Panc1 (cell line): ENCODE measurements at regions not wholly inside any gene's neighbourhood (a gene's known extent, or its start where the extent isn't known, plus 50 kb on each side); places are given as distances from the start of the nearest gene placed in this dataset.
"Not testable (repeated sequence)": the region's sequence is repeated elsewhere in the genome, so short reads cannot be mapped to it uniquely, and the experiment has no call there.

Source experiments
- ATAC-seq: fragments of 200-7000 bp; cut with Tn5 transposase; 2 replicates; pipeline ENCODE4 v1.9.1; 2020; ENCODE audit warnings: mild to moderate bottlenecking, moderate library complexity
- BruUV-seq: library from RNA; stranded (reverse); fragments of 400-500 nt; replicated peaks from 2 replicates; lab custom pipeline; 2021; lab: Mats Ljungman, UMichigan
- CTCF ChIA-PET: fragments of 300-600 bp; sonication (Branson Sonifier 250); formaldehyde crosslinking; loops from one replicate; lab custom pipeline; 2022; ENCODE audit warnings: antibody characterized with exemption; lab: Charles Lee
- POLR2A ChIA-PET: fragments of 300-600 bp; sonication (Branson Sonifier 250); formaldehyde crosslinking; loops from one replicate; lab custom pipeline; 2022; ENCODE audit warnings: antibody characterized with exemption; lab: Charles Lee
- DNase-seq: peaks from one replicate; pipeline ENCODE4 v3.0.0-alpha.2; 2010; ENCODE audit warnings: low read depth, low spot score
- H3K27ac ChIP-seq: 2 replicates; pipeline ENCODE4 v1.5.1; 2011; ENCODE audit warnings: mild to moderate bottlenecking, low read length, inconsistent platforms
- H3K27me3 ChIP-seq: fragments of 200-500 bp; sonication (Bioruptor generic); 2 replicates; pipeline ENCODE4 v1.6.0; 2014; ENCODE audit warnings: low read length, inconsistent platforms; ENCODE audit not compliant: control insufficient read depth, insufficient read depth
- H3K36me3 ChIP-seq: fragments of 200-500 bp; sonication (Bioruptor generic); 2 replicates; pipeline ENCODE4 v1.5.1; 2014; ENCODE audit warnings: inconsistent platforms, mild to moderate bottlenecking, low read length, moderate library complexity; ENCODE audit not compliant: control insufficient read depth, insufficient read depth
- H3K4me1 ChIP-seq: 2 replicates; pipeline ENCODE4 v1.5.1; 2011; ENCODE audit warnings: inconsistent platforms, mild to moderate bottlenecking, low read length, moderate library complexity; ENCODE audit not compliant: control insufficient read depth, insufficient read depth
- H3K4me3 ChIP-seq, 2 experiments: 2 replicates each; pipeline ENCODE4 v1.5.1; 2011 to 2012; ENCODE audit warnings: low read depth in 2 of 2, low read length in 2 of 2, mild to moderate bottlenecking in 2 of 2, inconsistent platforms in 1 of 2, moderate library complexity in 1 of 2
- H3K9me3 ChIP-seq: fragments of 200-500 bp; sonication (Bioruptor generic); 2 replicates; pipeline ENCODE4 v1.5.1; 2014; ENCODE audit warnings: low read depth, mild to moderate bottlenecking, inconsistent platforms, low read length, moderate library complexity; ENCODE audit not compliant: control insufficient read depth, insufficient read depth
- in situ Hi-C: cut with HindIII; loops from 2 replicates; pipeline ENCODE4 v1.10.0; 2016; ENCODE audit warnings: low sequenced_read_pairs, low pct_unique_long_range_greater_than_20kb
- intact Hi-C: fragments of 100-400 bp; cut with micrococcal nuclease; formaldehyde crosslinking; loops from one replicate; pipeline ENCODE4 v1.10.0; 2022; ENCODE audit not compliant: unreplicated experiment
- TF ChIP-seq, protein P1 (sequence below): fragments of 450-650 bp; IDR thresholded peaks from 2 replicates; pipeline ENCODE4 v1.5.1; 2017; ENCODE audit warnings: mild to moderate bottlenecking

DNA sequence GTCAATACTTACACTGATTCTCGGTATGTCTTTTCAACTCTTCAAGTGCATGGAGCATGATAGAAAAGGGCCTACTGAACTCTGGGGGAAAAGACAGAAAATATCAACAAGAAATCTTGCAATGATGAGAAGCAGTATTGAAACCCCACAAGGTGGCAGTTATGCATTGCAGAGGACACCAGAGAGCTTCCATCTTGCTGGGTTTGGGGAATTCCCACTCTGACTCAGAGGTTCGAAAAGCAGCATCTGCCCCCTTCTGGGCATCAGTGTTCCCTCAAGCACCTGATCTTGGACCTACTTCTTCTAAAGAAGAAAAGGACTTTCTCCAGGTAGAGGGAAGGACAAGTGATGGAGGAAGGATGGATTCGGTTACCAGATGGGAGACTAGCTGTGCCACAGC lies 147.5 kb upstream of the OSBPL11 start:
- H3K4me3 ChIP-seq, ATAC-seq, intact Hi-C loops, H3K27ac ChIP-seq, H3K9me3 ChIP-seq, H3K4me1 ChIP-seq, BruUV-seq, POLR2A ChIA-PET, H3K27me3 ChIP-seq, H3K36me3 ChIP-seq, in situ Hi-C loops, CTCF ChIA-PET: not testable (repeated sequence)
- TF ChIP-seq, protein P1, sequence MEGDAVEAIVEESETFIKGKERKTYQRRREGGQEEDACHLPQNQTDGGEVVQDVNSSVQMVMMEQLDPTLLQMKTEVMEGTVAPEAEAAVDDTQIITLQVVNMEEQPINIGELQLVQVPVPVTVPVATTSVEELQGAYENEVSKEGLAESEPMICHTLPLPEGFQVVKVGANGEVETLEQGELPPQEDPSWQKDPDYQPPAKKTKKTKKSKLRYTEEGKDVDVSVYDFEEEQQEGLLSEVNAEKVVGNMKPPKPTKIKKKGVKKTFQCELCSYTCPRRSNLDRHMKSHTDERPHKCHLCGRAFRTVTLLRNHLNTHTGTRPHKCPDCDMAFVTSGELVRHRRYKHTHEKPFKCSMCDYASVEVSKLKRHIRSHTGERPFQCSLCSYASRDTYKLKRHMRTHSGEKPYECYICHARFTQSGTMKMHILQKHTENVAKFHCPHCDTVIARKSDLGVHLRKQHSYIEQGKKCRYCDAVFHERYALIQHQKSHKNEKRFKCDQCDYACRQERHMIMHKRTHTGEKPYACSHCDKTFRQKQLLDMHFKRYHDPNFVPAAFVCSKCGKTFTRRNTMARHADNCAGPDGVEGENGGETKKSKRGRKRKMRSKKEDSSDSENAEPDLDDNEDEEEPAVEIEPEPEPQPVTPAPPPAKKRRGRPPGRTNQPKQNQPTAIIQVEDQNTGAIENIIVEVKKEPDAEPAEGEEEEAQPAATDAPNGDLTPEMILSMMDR = peak; percentile 9; the same call in 1 of the 2 replicates
- peak; percentile 7 for DNase-seq

DNA sequence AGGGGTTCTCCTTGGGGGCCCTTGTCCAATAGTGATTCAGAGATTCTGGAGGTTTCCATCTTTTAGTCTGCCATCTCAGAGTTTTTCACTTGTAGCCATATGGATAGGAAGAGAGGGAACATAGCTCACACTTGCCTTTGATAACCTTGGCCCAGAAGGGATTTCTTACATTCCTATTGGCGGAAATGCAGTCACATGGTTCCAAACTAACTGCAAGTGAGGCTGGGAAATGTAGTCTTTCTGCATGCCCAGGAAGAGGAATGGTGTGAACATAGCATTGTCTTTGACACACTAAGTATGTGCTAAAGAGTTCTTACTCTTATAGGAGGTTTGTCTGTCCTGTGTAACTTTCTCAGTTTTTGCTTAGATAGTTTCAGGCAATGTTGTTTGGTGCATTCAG lies 161.8 kb upstream of the OSBPL11 start:
- H3K36me3 ChIP-seq, H3K4me3 ChIP-seq, POLR2A ChIA-PET, H3K4me1 ChIP-seq, CTCF ChIA-PET, ATAC-seq, H3K9me3 ChIP-seq, H3K27ac ChIP-seq, intact Hi-C loops, in situ Hi-C loops, BruUV-seq, DNase-seq, H3K27me3 ChIP-seq: not testable (repeated sequence)

- H3K27ac ChIP-seq, in situ Hi-C loops, H3K4me1 ChIP-seq, POLR2A ChIA-PET, H3K27me3 ChIP-seq, H3K36me3 ChIP-seq, intact Hi-C loops, H3K4me3 ChIP-seq, H3K9me3 ChIP-seq, BruUV-seq, ATAC-seq, CTCF ChIA-PET, DNase-seq: not testable (repeated sequence)
These were observed 163.4 kb upstream of the OSBPL11 start for GRCh38 chr3:125758641-125759130.

GRCh38 chr3:125762601-125763000 lies 167.3 kb upstream of the OSBPL11 start:
- in situ Hi-C loops, H3K36me3 ChIP-seq, H3K9me3 ChIP-seq, POLR2A ChIA-PET, DNase-seq, CTCF ChIA-PET, H3K27ac ChIP-seq, H3K4me3 ChIP-seq, H3K4me1 ChIP-seq, H3K27me3 ChIP-seq, BruUV-seq, intact Hi-C loops, ATAC-seq: not testable (repeated sequence)
